Nephron (organoid): ENCODE measurements at regions not wholly inside any gene's neighbourhood (a gene's known extent, or its start where the extent isn't known, plus 50 kb on each side); places are given as distances from the start of the nearest gene placed in this dataset.

ENCODE experiments used
- H3K27ac Mint-ChIP-seq, 3 experiments: 2 replicates each; pipeline ENCODE4 v1.8.0; 2020; ENCODE audit warnings: mixed read lengths in 3 of 3, mild to moderate bottlenecking in 2 of 3, moderate library complexity in 1 of 3
- H3K27me3 Mint-ChIP-seq: 2 replicates; pipeline ENCODE4 v1.8.0; 2021; ENCODE audit warnings: low read depth, mild to moderate bottlenecking, moderate library complexity, mixed read lengths
- H3K36me3 Mint-ChIP-seq: 2 replicates; pipeline ENCODE4 v1.8.0; 2020; ENCODE audit warnings: low read depth, mixed read lengths
- H3K4me1 Mint-ChIP-seq: 2 replicates; pipeline ENCODE4 v1.8.0; 2020; ENCODE audit warnings: mixed read lengths
- H3K4me3 Mint-ChIP-seq, 3 experiments: 2 replicates each; pipeline ENCODE4 v1.8.0; 2020; ENCODE audit warnings: mild to moderate bottlenecking in 3 of 3, mixed read lengths in 3 of 3, moderate library complexity in 2 of 3
- H3K9me3 Mint-ChIP-seq: 2 replicates; pipeline ENCODE4 v1.8.0; 2020; ENCODE audit warnings: mixed read lengths
- TF ChIP-seq, protein P1 (sequence below), 3 experiments: fragments of 200-600 bp; sonication (generic); IDR thresholded peaks; one replicate each; pipeline ENCODE4 v1.5.0; 2021; ENCODE audit warnings: antibody characterized with exemption in 3 of 3; ENCODE audit not compliant: unreplicated experiment in 3 of 3

DNA sequence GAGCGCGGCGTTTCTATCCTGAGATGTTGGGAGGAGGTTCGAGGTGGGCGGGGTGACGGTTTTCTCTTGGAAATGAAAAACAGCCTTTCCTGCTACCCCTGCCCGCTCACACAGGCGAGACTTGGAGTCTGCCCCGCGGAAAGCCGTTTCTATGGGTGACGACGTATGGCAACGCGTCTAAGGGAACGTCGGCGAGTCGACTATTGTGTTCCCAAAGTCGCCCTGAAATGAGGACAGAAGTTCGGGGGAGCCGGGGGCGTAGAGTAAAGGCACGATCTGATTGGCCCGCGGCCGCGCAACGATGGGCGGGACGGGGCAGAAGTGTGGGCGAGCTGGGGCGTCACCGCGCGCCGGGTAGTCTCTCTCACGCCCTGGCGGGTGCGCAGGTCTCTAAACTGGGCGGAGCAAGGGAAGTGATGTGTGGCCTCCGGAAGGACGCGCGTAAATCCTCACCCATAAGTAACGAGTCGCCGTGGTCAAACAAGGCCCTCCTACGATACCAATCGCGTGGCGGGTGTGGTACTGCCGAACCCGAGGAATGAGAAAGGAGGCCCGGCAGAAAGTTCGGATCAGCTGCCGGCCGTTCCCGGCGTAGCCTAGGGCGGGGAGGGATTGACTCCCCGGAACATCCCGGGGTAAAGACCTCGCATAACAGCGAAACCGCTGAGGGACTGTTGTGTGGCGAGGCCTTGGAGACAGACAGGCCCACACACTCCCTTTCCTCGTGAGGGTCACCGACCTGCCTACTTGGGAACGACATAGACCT lies 89.6 kb downstream of the FAM161A start:
- Mint-ChIP-seq H3K36me3 (no peaks in the 10 kb centered on the region), H3K9me3 (peaks cover 7% of the 10 kb centered on the region), H3K4me1 (peaks cover 12% of the 10 kb centered on the region), H3K27me3 (no peaks in the 10 kb centered on the region), H3K4me3 (peak overlapping the region; percentile 92 to 93 (median 93)), H3K27ac (peak overlapping the region; percentile 93 to 99 (median 97))
- TF ChIP-seq, protein P1, sequence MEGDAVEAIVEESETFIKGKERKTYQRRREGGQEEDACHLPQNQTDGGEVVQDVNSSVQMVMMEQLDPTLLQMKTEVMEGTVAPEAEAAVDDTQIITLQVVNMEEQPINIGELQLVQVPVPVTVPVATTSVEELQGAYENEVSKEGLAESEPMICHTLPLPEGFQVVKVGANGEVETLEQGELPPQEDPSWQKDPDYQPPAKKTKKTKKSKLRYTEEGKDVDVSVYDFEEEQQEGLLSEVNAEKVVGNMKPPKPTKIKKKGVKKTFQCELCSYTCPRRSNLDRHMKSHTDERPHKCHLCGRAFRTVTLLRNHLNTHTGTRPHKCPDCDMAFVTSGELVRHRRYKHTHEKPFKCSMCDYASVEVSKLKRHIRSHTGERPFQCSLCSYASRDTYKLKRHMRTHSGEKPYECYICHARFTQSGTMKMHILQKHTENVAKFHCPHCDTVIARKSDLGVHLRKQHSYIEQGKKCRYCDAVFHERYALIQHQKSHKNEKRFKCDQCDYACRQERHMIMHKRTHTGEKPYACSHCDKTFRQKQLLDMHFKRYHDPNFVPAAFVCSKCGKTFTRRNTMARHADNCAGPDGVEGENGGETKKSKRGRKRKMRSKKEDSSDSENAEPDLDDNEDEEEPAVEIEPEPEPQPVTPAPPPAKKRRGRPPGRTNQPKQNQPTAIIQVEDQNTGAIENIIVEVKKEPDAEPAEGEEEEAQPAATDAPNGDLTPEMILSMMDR (IDR thresholded peaks at IDR 0.05; ENCODE audit: unreplicated experiment in 3 of 3) = no peak

DNA sequence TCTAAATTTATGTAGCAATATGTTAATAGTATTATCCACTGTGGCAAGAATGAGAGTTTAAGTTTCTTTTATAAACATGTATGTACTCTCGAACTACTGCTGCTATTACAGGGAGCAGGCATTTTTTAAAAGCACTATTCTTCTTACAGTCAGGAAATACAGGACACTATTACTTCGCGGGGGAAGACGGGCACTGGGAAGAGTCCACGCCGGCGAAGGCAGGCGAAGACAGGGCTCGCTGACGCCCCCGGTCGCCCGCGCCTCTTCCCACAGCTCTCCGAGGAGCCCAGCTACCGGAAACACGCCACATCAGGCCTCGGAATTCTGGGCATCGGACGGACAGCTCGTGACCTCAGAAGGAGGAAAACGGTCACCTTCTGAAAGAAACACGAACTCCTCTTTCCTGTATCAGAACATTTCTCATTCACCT lies 90.2 kb downstream of the FAM161A start:
- Mint-ChIP-seq H3K27ac (peak overlapping the region; percentile 93 to 99 (median 97)), H3K4me3 (peak overlapping the region; percentile 92 to 93 (median 93)), H3K9me3 (peaks cover 7% of the 10 kb centered on the region), H3K4me1 (peaks cover 12% of the 10 kb centered on the region), H3K36me3 (no peaks in the 10 kb centered on the region), H3K27me3 (no peaks in the 10 kb centered on the region)
- TF ChIP-seq, protein P1 (IDR thresholded peaks at IDR 0.05; ENCODE audit: unreplicated experiment in 3 of 3) = peak in 2 of 3 experiments; percentile 9 to 16

DNA sequence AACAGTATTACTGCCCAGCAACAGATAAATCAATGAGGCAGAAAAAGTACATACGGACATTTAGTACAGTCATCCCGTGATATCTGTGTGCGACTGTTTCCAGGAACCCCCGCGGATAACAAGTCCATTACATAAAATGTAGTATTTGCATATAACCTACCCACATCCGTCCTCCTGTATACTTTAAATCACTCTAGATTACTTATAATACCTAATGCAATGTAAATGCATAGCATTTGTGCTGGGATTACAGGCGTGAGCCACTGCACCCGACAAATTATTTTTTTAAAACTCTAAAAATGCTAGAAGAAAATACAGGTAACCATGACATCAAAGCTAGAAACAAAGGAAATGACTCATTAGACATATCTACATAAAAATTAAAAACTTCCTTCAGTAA lies 91.6 kb downstream of the FAM161A start:
- Mint-ChIP-seq H3K4me1 (peaks cover 12% of the 10 kb centered on the region), H3K9me3 (peaks cover 9% of the 10 kb centered on the region), H3K27ac (no peak overlapping the region), H3K36me3 (no peaks in the 10 kb centered on the region), H3K4me3 (peak overlapping the region in 2 of 3 experiments; percentile 29 to 63), H3K27me3 (no peaks in the 10 kb centered on the region)
- TF ChIP-seq, protein P1 (IDR thresholded peaks at IDR 0.05; ENCODE audit: unreplicated experiment in 3 of 3) = no peak

DNA sequence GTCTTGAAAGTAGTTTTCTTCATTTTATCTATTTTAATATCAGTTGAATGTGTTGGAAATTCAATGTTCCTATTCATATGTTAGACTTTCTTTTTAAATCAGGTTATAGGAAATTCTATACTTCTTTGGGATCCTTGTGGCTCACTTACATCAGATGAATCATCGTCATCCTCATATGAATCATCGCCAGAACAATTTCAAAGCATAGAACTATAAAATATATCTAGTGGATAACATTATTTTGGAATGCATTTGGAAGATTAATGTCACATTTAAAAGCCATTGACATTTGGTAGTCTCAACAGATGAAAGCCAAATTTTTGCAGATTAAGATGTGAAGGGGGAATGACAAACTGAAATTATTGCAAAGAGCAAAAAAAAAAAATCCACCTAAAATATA lies 94.1 kb downstream of the FAM161A start:
- Mint-ChIP-seq H3K4me1 (peaks cover 12% of the 10 kb centered on the region), H3K9me3 (peaks cover 18% of the 10 kb centered on the region), H3K4me3 (peak overlapping the region in 1 of 3 experiments; percentile 40), H3K27ac (peak overlapping the region in 2 of 3 experiments; percentile 7 to 17), H3K27me3 (no peaks in the 10 kb centered on the region), H3K36me3 (no peaks in the 10 kb centered on the region)
- TF ChIP-seq, protein P1 (IDR thresholded peaks at IDR 0.05; ENCODE audit: unreplicated experiment in 3 of 3) = no peak

DNA sequence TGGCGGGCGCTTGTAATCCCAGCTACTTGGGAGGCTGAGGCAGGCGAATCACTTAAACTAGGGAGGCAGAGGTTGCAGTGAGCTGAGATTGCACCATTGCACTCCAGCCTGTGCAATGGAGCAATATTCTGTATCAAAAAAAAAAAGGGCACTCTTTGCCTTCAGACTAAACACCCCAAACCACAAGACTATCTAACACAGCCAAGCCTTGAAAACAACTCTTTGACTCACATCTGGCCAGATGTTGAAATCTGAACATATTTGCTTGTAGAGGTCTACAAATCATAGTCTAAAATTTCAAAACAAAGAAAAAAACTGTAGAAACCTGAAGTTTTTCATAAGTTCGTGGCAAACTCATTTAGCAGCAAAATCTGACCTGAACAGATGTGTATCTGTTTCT lies 94.9 kb downstream of the FAM161A start:
- H3K27me3 Mint-ChIP-seq = no peaks in the 10 kb centered on the region
- TF ChIP-seq, protein P1 (IDR thresholded peaks at IDR 0.05; ENCODE audit: unreplicated experiment in 3 of 3) = no peak
- H3K4me1 Mint-ChIP-seq = peaks cover 12% of the 10 kb centered on the region
- H3K36me3 Mint-ChIP-seq = no peaks in the 10 kb centered on the region
- no peak overlapping the region for H3K4me3 Mint-ChIP-seq
- H3K27ac Mint-ChIP-seq = peak overlapping the region in 1 of 3 experiments; percentile 17
- H3K9me3 Mint-ChIP-seq = peaks cover 12% of the 10 kb centered on the region

DNA sequence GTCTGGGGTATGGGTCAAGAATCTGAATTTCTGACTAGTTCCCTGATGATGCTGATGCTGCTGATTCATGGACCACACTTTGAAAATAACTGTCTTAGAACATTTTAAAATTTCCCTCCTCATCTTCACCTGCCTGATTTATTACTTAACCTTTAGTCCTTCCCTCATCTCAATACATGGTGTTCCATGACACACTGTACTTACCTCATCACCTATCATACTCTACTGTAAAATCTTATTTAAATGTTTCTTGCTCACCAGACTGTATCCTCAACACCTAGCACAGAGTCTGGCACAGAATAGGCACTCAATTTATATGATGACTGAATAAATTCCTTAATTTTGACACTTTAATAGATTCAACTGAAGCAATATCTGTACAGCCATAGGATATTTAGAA lies 95.7 kb downstream of the FAM161A start:
- Mint-ChIP-seq H3K36me3 (no peaks in the 10 kb centered on the region), H3K27me3 (no peaks in the 10 kb centered on the region), H3K4me1 (peaks cover 12% of the 10 kb centered on the region), H3K9me3 (peaks cover 11% of the 10 kb centered on the region), H3K4me3 (no peak overlapping the region), H3K27ac (no peak overlapping the region)
- TF ChIP-seq, protein P1 (IDR thresholded peaks at IDR 0.05; ENCODE audit: unreplicated experiment in 3 of 3) = no peak
